Natural killer cell (primary cell): ENCODE measurements at regions not wholly inside any gene's neighbourhood (a gene's known extent, or its start where the extent isn't known, plus 50 kb on each side); places are given as distances from the start of the nearest gene placed in this dataset.

Experiments used
- ATAC-seq, 3 donors: fragments of 150-1000 bp in 2 of 3; fragments of 200-7000 bp in 1 of 3; cut with Tn5 transposase; 1 replicate in 1 of 3; 2 replicates in 2 of 3; pipeline ENCODE4 v1.10.0; 2021; ENCODE audit warnings: mild to moderate bottlenecking in 2 of 3, moderate library complexity in 2 of 3
- DNase-seq, 2 donors: peaks; one replicate each; pipeline versions ENCODE4 v3.0.0 to v3.0.0-alpha.2; 2013 to 2021; ENCODE audit warnings: mixed read lengths in 1 of 2
- H3K27ac ChIP-seq: one replicate; pipeline ENCODE4 v1.5.1; 2013; ENCODE audit warnings: mild to moderate bottlenecking, low read length
- H3K27me3 ChIP-seq: one replicate; pipeline ENCODE4 v1.6.1; 2013; ENCODE audit warnings: low read length; ENCODE audit not compliant: control insufficient read depth, insufficient read depth
- H3K36me3 ChIP-seq: one replicate; pipeline ENCODE4 v1.6.1; 2013; ENCODE audit warnings: low read length; ENCODE audit not compliant: control insufficient read depth, insufficient read depth
- H3K4me1 ChIP-seq: one replicate; pipeline ENCODE4 v1.6.1; 2013; ENCODE audit warnings: low read length; ENCODE audit not compliant: control insufficient read depth, insufficient read depth
- H3K4me3 ChIP-seq: one replicate; pipeline ENCODE4 v1.5.1; 2013; ENCODE audit warnings: low read length
- H3K9me3 ChIP-seq: one replicate; pipeline ENCODE4 v1.6.1; 2013; ENCODE audit warnings: low read length; ENCODE audit not compliant: control insufficient read depth, insufficient read depth
- H3K27ac Mint-ChIP-seq, 2 donors: one replicate each; pipeline ENCODE4 v1.8.0; 2022; ENCODE audit warnings: mild to moderate bottlenecking in 2 of 2, mixed read lengths in 2 of 2, moderate library complexity in 1 of 2
- H3K27me3 Mint-ChIP-seq, 2 donors: one replicate each; pipeline ENCODE4 v1.8.0; 2022; ENCODE audit warnings: low read depth in 2 of 2, mixed read lengths in 2 of 2
- H3K36me3 Mint-ChIP-seq: one replicate; pipeline ENCODE4 v1.8.0; 2022; ENCODE audit warnings: mixed read lengths
- H3K4me1 Mint-ChIP-seq, 2 donors: one replicate each; pipeline ENCODE4 v1.8.0; 2022; ENCODE audit warnings: mixed read lengths in 2 of 2
- H3K4me3 Mint-ChIP-seq: one replicate; pipeline ENCODE4 v1.8.0; 2022; ENCODE audit warnings: mild to moderate bottlenecking, moderate library complexity, mixed read lengths
- H3K9me3 Mint-ChIP-seq, 2 donors: one replicate each; pipeline ENCODE4 v1.8.0; 2022; ENCODE audit warnings: mixed read lengths in 2 of 2
- WGBS: methylation state at CpG from one replicate; pipeline ENCODE4 v1.1.7; 2013; ENCODE audit warnings: missing lambda C conversion rate; ENCODE audit not compliant: insufficient coverage; 5-methylcytosine and 5-hydroxymethylcytosine counted together
- intact Hi-C: fragments of 100-400 bp; cut with micrococcal nuclease; formaldehyde crosslinking; loops from one replicate; pipeline ENCODE4 v1.14.2; 2022
- TF ChIP-seq, protein P1 (sequence below): fragments of 200-600 bp; IDR thresholded peaks from one replicate; pipeline ENCODE4 v1.8.0; 2022; ENCODE audit warnings: antibody characterized with exemption

DNA sequence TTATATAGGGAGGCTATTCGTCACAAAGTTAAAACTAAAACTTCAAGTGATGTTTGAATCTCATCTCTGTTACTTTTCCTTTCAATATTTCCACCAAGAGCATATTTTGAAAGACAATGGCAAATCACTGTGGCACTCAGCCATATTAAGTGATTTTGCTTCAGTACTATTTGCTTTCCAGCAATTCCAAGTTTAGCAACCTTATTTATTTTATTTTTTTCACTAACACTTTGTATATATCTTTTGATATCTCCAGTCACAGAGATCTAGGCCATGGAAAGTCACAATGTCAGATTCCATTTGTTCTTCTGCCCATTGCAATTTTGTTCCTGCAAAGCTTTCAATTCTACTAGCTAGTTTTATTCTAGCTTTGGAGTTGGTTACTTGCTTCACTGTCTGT is 1514.5 kb upstream of the ADGRL3 start:
- no peaks in the 10 kb centered on the region for H3K27me3 Mint-ChIP-seq
- Histone ChIP-seq H3K36me3 (no peaks in the 10 kb centered on the region), H3K27me3 (no peaks in the 10 kb centered on the region), H3K27ac (no peak overlapping the region), H3K9me3 (no peaks in the 10 kb centered on the region), H3K4me3 (no peak overlapping the region), H3K4me1 (no peaks in the 10 kb centered on the region)
- H3K4me1 Mint-ChIP-seq = no peaks in the 10 kb centered on the region
- H3K9me3 Mint-ChIP-seq = peaks cover 0 to under 1% of the 10 kb centered on the region in 2 donors
- intact Hi-C loops = no loop called here
- WGBS = 85% methylated on average over 1 of the region's 1 CpG
- TF ChIP-seq, protein P1, sequence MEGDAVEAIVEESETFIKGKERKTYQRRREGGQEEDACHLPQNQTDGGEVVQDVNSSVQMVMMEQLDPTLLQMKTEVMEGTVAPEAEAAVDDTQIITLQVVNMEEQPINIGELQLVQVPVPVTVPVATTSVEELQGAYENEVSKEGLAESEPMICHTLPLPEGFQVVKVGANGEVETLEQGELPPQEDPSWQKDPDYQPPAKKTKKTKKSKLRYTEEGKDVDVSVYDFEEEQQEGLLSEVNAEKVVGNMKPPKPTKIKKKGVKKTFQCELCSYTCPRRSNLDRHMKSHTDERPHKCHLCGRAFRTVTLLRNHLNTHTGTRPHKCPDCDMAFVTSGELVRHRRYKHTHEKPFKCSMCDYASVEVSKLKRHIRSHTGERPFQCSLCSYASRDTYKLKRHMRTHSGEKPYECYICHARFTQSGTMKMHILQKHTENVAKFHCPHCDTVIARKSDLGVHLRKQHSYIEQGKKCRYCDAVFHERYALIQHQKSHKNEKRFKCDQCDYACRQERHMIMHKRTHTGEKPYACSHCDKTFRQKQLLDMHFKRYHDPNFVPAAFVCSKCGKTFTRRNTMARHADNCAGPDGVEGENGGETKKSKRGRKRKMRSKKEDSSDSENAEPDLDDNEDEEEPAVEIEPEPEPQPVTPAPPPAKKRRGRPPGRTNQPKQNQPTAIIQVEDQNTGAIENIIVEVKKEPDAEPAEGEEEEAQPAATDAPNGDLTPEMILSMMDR = no peak
- no peaks in the 10 kb centered on the region for H3K36me3 Mint-ChIP-seq
- no peak for DNase-seq
- no peak overlapping the region for H3K4me3 Mint-ChIP-seq
- no peak overlapping the region for H3K27ac Mint-ChIP-seq
- no peak for ATAC-seq

DNA sequence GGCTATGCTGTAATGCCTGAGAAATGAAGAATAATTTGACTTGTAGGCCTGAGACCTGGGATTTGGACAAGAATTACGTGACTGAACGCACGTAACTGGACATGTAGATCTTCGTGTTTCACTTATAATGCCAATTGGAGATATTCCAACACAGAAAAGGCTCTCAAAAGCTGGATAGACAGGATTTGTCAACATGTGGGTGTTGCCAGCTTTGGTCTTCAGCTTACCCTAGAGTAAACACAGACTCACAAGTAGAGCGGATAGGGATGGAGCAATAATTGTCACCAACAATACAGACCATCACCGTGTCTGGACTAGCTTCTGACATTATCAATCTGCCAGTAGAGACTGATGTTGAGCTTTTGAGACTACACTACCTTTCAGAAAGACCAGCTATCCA is 1511.0 kb upstream of the ADGRL3 start:
- H3K36me3 Mint-ChIP-seq = no peaks in the 10 kb centered on the region
- H3K27ac ChIP-seq = no peak overlapping the region
- no peak overlapping the region for H3K4me3 ChIP-seq
- no peak overlapping the region for H3K4me3 Mint-ChIP-seq
- peaks cover 0 to 2% of the 10 kb centered on the region in 2 donors for H3K9me3 Mint-ChIP-seq
- DNase-seq = no peak
- H3K27me3 Mint-ChIP-seq = no peaks in the 10 kb centered on the region
- H3K27me3 ChIP-seq = no peaks in the 10 kb centered on the region
- H3K36me3 ChIP-seq = no peaks in the 10 kb centered on the region
- no peaks in the 10 kb centered on the region for H3K4me1 Mint-ChIP-seq
- no peak for ATAC-seq
- TF ChIP-seq, protein P1 = no peak
- H3K9me3 ChIP-seq = no peaks in the 10 kb centered on the region
- intact Hi-C loops = no loop called here
- no peaks in the 10 kb centered on the region for H3K4me1 ChIP-seq
- no peak overlapping the region for H3K27ac Mint-ChIP-seq
- 91% methylated on average over 5 of the region's 6 CpGs for WGBS

DNA sequence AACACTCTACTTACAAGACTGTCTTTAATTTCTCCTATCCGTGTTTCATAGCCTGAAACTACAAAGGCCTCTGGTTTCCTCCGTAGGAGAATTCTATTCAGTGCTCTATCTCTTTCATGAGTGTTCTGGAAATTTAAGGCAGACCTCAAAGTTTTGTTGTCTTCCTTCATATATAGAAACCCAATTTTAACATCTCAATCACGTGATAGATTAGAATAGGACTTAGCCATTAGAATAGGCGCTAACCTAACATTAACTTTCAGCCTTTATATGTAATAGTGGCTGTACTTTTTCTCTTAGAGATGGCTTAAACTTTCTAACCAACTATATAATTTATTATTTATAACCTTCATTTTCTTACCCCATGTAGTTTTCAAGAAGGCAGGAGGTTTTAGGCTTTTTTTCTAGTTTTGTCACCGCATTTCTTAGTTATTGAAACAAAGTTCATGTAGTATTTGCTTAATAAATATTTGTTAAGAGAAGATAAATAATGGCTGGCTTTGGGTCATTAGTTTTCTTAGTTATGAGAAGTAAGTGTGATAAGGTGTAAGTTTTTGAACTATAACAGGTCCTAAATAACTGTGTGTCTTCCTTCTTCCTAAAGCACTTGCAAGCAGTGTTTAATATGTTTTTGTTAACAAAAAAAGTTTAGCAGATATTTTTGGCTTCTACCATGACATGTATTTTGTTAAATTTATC is 1504.6 kb upstream of the ADGRL3 start:
- Mint-ChIP-seq H3K27me3 (no peaks in the 10 kb centered on the region), H3K4me3 (no peak overlapping the region), H3K36me3 (no peaks in the 10 kb centered on the region), H3K4me1 (no peaks in the 10 kb centered on the region), H3K9me3 (peaks cover 3 to 4% of the 10 kb centered on the region in 2 donors), H3K27ac (no peak overlapping the region)
- no peaks in the 10 kb centered on the region for H3K27me3 ChIP-seq
- WGBS = 97% methylated on average over 3 of the region's 5 CpGs
- TF ChIP-seq, protein P1 = no peak
- no peak for ATAC-seq
- no peak overlapping the region for H3K27ac ChIP-seq
- no peaks in the 10 kb centered on the region for H3K4me1 ChIP-seq
- DNase-seq = no peak
- H3K4me3 ChIP-seq = no peak overlapping the region
- intact Hi-C loops = no loop called here
- H3K9me3 ChIP-seq = no peaks in the 10 kb centered on the region
- H3K36me3 ChIP-seq = no peaks in the 10 kb centered on the region

DNA sequence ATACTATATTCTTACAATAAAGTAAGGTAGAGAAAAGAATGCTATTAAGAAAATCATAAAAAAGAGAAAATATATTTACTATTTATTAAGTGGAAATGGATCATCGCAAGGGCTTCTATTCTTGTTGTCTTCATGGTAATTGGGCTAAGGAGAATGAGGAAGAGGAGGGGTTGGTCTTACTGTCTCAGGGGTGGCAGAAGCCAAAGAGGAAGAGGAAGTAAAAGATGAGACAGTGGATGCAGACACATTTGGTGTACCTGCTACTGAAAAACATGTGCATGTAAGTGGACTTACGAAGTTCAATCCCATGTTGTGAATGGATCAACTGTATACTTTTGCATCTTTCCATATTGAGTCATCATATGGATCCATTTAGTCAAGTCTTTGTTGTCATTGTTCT is 1502.1 kb upstream of the ADGRL3 start:
- Mint-ChIP-seq H3K4me3 (no peak overlapping the region), H3K36me3 (no peaks in the 10 kb centered on the region), H3K4me1 (no peaks in the 10 kb centered on the region), H3K9me3 (peaks cover 9 to 10% of the 10 kb centered on the region in 2 donors), H3K27ac (no peak overlapping the region), H3K27me3 (no peaks in the 10 kb centered on the region)
- TF ChIP-seq, protein P1 = no peak
- H3K27ac ChIP-seq = no peak overlapping the region
- no peak for ATAC-seq
- H3K4me1 ChIP-seq = no peaks in the 10 kb centered on the region
- intact Hi-C loops = no loop called here
- DNase-seq = no peak
- H3K36me3 ChIP-seq = no peaks in the 10 kb centered on the region
- H3K27me3 ChIP-seq = no peaks in the 10 kb centered on the region
- H3K4me3 ChIP-seq = no peak overlapping the region
- H3K9me3 ChIP-seq = no peaks in the 10 kb centered on the region
- 93% methylated on average over 2 of the region's 2 CpGs for WGBS
